Endothelial cell (in vitro differentiated cells): ENCODE measurements at regions not wholly inside any gene's neighbourhood (a gene's known extent, or its start where the extent isn't known, plus 50 kb on each side); places are given as distances from the start of the nearest gene placed in this dataset.

Experiments used
- DNase-seq: peaks from one replicate; pipeline ENCODE4 v3.0.0; 2021; ENCODE audit warnings: low spot score
- H3K27ac Mint-ChIP-seq: one replicate; pipeline ENCODE4 v1.8.0; 2021; ENCODE audit warnings: mixed read lengths, inconsistent platforms; ENCODE audit not compliant: unreplicated experiment
- H3K27me3 Mint-ChIP-seq: one replicate; pipeline ENCODE4 v1.8.0; 2021; ENCODE audit warnings: mild to moderate bottlenecking, moderate library complexity, mixed read lengths, inconsistent platforms; ENCODE audit not compliant: unreplicated experiment
- H3K36me3 Mint-ChIP-seq: one replicate; pipeline ENCODE4 v1.8.0; 2021; ENCODE audit warnings: mild to moderate bottlenecking, low read depth, mixed read lengths, inconsistent platforms; ENCODE audit not compliant: unreplicated experiment
- H3K4me1 Mint-ChIP-seq: one replicate; pipeline ENCODE4 v1.8.0; 2021; ENCODE audit warnings: mild to moderate bottlenecking, mixed read lengths, inconsistent platforms; ENCODE audit not compliant: unreplicated experiment
- H3K4me3 Mint-ChIP-seq: one replicate; pipeline ENCODE4 v1.8.0; 2021; ENCODE audit warnings: mild to moderate bottlenecking, mixed read lengths, inconsistent platforms; ENCODE audit not compliant: unreplicated experiment
- H3K9me3 Mint-ChIP-seq: one replicate; pipeline ENCODE4 v1.8.0; 2021; ENCODE audit warnings: mixed read lengths, inconsistent platforms; ENCODE audit not compliant: unreplicated experiment
- CTCF ChIP-seq: fragments of 200-600 bp; sonication (generic); IDR thresholded peaks from one replicate; pipeline ENCODE4 v1.5.0; 2021; ENCODE audit warnings: antibody characterized with exemption; ENCODE audit not compliant: unreplicated experiment

- no peaks in the 10 kb centered on the region for H3K27me3 Mint-ChIP-seq
- no peaks in the 10 kb centered on the region for H3K36me3 Mint-ChIP-seq
- no peaks in the 10 kb centered on the region for H3K4me1 Mint-ChIP-seq
- H3K27ac Mint-ChIP-seq, result no peak overlapping the region
- TF ChIP-seq CTCF, result no peak
- H3K9me3 Mint-ChIP-seq, result no peaks in the 10 kb centered on the region
- no peak overlapping the region for H3K4me3 Mint-ChIP-seq
- DNase-seq, result no peak
Observed at GRCh38 chr9:26296910-26297572, 595.6 kb downstream of the CAAP1 start.

- TF ChIP-seq CTCF, result no peak
- no peaks in the 10 kb centered on the region for H3K27me3 Mint-ChIP-seq
- H3K4me3 Mint-ChIP-seq, result no peak overlapping the region
- H3K36me3 Mint-ChIP-seq, result no peaks in the 10 kb centered on the region
- no peaks in the 10 kb centered on the region for H3K9me3 Mint-ChIP-seq
- no peaks in the 10 kb centered on the region for H3K4me1 Mint-ChIP-seq
- no peak for DNase-seq
- H3K27ac Mint-ChIP-seq, result no peak overlapping the region
Observed at GRCh38 chr9:26292943-26293342, 599.7 kb downstream of the CAAP1 start.

- H3K27me3 Mint-ChIP-seq, result no peaks in the 10 kb centered on the region
- no peak for TF ChIP-seq CTCF
- H3K27ac Mint-ChIP-seq, result no peak overlapping the region
- no peaks in the 10 kb centered on the region for H3K9me3 Mint-ChIP-seq
- H3K36me3 Mint-ChIP-seq, result no peaks in the 10 kb centered on the region
- no peak overlapping the region for H3K4me3 Mint-ChIP-seq
- H3K4me1 Mint-ChIP-seq, result no peaks in the 10 kb centered on the region
- DNase-seq, result no peak
Observed at GRCh38 chr9:26271495-26272122, 593.4 kb upstream of the TUSC1 start.

GRCh38 chr9:26266146-26266793 lies 588.0 kb upstream of the TUSC1 start:
- no peak for DNase-seq
- no peaks in the 10 kb centered on the region for H3K27me3 Mint-ChIP-seq
- no peaks in the 10 kb centered on the region for H3K9me3 Mint-ChIP-seq
- no peaks in the 10 kb centered on the region for H3K36me3 Mint-ChIP-seq
- no peak for TF ChIP-seq CTCF
- H3K4me1 Mint-ChIP-seq, result peaks cover 6% of the 10 kb centered on the region
- H3K4me3 Mint-ChIP-seq, result no peak overlapping the region
- H3K27ac Mint-ChIP-seq, result no peak overlapping the region
